ENCODE measurements at regions not wholly inside any gene's neighbourhood (a gene's known extent, or its start where the extent isn't known, plus 50 kb on each side); places are given as distances from the start of the nearest gene placed in this dataset.

DNA sequence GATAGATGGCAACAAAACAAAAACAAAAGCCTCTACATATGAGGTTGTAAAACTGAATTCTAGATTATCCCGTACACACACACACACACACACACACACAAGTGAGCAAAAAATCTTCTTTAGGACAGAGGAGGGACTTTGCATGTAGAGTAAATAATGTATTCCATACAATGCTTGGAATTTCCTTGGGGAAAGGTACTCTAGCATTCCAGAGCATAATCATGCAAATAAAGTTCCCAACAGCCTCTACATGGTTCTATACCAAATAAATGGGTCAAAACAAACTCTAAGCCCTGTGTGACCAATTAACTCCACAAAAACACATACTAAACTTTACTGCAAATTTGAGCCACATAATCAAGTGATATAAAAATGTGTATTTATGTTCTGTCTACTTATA is 191.4 kb downstream of the RBM43 start:
- ATAC-seq = no peak
- DNase-seq = no peak
- Histone ChIP-seq H3K27ac (no peak overlapping the region), H3K4me1 (no peaks in the 10 kb centered on the region), H3K4me3 (no peak overlapping the region), H3K27me3 (ENCODE audit: low read depth) (no peaks in the 10 kb centered on the region), H3K9me3 (peaks cover 3% of the 10 kb centered on the region), H3K36me3 (no peaks in the 10 kb centered on the region)
- TF ChIP-seq CTCF (IDR thresholded peaks at IDR 0.05) = no peak
- intact Hi-C loops (cut with DNase I) = no loop called here

GRCh38 chr2:151067658-151068369 is 193.8 kb downstream of the RBM43 start:
- no peaks in the 10 kb centered on the region for H3K9me3 ChIP-seq
- intact Hi-C loops (cut with DNase I) = no loop called here
- ATAC-seq (no peak), DNase-seq (no peak)
- H3K4me1 ChIP-seq = no peaks in the 10 kb centered on the region
- no peak overlapping the region for H3K27ac ChIP-seq
- no peaks in the 10 kb centered on the region for H3K27me3 ChIP-seq (ENCODE audit: low read depth)
- H3K36me3 ChIP-seq = no peaks in the 10 kb centered on the region
- no peak overlapping the region for H3K4me3 ChIP-seq
- TF ChIP-seq CTCF (IDR thresholded peaks at IDR 0.05) = no peak

- DNase-seq (no peak), ATAC-seq (no peak)
- H3K4me3 ChIP-seq = no peak overlapping the region
Measured at GRCh38 chr2:151063271-151063670, 198.4 kb downstream of the RBM43 start.

DNA sequence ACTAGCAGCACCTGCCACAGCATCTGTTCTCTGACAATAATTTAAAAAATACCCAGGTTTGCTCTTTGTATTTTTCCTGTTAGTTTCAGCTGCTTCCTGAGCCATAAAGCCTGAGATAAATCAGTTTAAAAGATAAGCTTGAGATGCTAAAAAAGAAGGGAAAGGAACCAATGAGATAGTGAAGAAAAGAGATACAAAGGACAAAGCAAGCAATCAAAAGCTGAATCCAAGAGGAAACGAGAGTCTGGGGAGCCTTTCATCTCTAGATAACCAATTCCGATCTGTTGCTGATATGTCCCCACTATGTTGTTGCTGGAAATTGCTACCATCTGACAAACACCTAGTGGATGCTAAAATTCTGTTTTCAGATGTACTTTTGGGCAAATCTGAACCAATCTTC is 201.4 kb downstream of the RBM43 start:
- no peak for DNase-seq
- Histone ChIP-seq H3K27ac (no peak overlapping the region), H3K4me3 (no peak overlapping the region), H3K27me3 (ENCODE audit: low read depth) (no peaks in the 10 kb centered on the region), H3K36me3 (no peaks in the 10 kb centered on the region), H3K9me3 (no peaks in the 10 kb centered on the region), H3K4me1 (no peaks in the 10 kb centered on the region)
- intact Hi-C loops (cut with DNase I) = no loop called here
- no peak for TF ChIP-seq CTCF (IDR thresholded peaks at IDR 0.05)
- ATAC-seq = no peak

More at GRCh38 chr2:151063271-151063670, 198.4 kb downstream of the RBM43 start:
- no peaks in the 10 kb centered on the region for H3K4me1 ChIP-seq
- H3K27ac ChIP-seq = no peak overlapping the region
- no peak for TF ChIP-seq CTCF (IDR thresholded peaks at IDR 0.05)
- no peaks in the 10 kb centered on the region for H3K9me3 ChIP-seq
- intact Hi-C loops (cut with DNase I) = no loop called here
- no peaks in the 10 kb centered on the region for H3K27me3 ChIP-seq (ENCODE audit: low read depth)
- no peaks in the 10 kb centered on the region for H3K36me3 ChIP-seq

- H3K27ac ChIP-seq = no peak overlapping the region
- TF ChIP-seq CTCF (IDR thresholded peaks at IDR 0.05) = no peak
- H3K4me1 ChIP-seq = no peaks in the 10 kb centered on the region
- no peaks in the 10 kb centered on the region for H3K36me3 ChIP-seq
- no peaks in the 10 kb centered on the region for H3K27me3 ChIP-seq (ENCODE audit: low read depth)
- ATAC-seq = no peak
- no peaks in the 10 kb centered on the region for H3K9me3 ChIP-seq
- intact Hi-C loops (cut with DNase I) = no loop called here
- no peak for DNase-seq
- H3K4me3 ChIP-seq = no peak overlapping the region
Measured at GRCh38 chr2:151056870-151057269, 204.8 kb downstream of the RBM43 start.

Data from lower lobe of right lung (tissue), 2 donors.